GM19438 (cell line): ENCODE measurements at regions not wholly inside any gene's neighbourhood (a gene's known extent, or its start where the extent isn't known, plus 50 kb on each side); places are given as distances from the start of the nearest gene placed in this dataset.
"Not testable (repeated sequence)": the region's sequence is repeated elsewhere in the genome, so short reads cannot be mapped to it uniquely, and the experiment has no call there.

Experiments
- ATAC-seq: cut with Tn5 transposase; IDR thresholded peaks from one replicate; pipeline ENCODE4 v1.9.1; 2021; ENCODE audit warnings: low read depth; ENCODE audit not compliant: unreplicated experiment

DNA sequence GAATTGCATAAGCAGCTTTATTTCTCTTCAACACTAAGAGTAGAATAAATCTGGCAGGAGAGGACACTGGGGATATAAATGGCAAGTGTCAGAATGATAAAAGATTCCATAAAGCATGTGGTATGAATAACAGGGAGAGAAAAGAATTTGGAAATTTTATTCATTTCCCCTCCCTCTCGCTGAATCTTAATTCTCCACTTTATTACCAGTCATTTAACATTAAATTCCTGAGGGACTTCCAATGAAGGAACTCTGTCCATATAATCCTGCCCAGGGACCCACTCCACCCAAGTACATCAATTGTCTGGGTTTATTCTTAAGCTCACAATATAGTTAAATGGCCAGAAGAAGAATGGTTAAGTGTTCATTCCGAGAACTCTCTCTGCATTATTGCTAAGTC is 197.7 kb upstream of the MGAT5 start:
- ATAC-seq: no peak

DNA sequence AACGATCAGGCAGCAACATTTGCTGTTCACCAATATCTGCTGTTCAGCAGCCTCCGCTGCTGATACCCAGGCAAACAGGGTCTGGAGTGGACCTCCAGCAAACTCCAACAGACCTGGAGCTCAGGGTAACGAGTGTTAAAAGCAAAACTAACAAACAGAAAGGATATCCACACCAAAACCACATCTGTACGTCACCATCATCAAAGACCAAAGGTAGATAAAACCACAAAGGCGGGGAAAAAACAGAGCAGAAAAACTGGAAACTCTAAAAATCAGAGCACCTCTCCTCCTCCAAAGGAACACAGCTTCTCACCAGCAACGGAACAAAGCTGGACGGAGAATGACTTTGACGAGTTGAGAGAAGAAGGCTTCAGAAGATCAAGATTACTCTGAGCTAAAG is 192.8 kb upstream of the MGAT5 start:
- ATAC-seq: not testable (repeated sequence)

DNA sequence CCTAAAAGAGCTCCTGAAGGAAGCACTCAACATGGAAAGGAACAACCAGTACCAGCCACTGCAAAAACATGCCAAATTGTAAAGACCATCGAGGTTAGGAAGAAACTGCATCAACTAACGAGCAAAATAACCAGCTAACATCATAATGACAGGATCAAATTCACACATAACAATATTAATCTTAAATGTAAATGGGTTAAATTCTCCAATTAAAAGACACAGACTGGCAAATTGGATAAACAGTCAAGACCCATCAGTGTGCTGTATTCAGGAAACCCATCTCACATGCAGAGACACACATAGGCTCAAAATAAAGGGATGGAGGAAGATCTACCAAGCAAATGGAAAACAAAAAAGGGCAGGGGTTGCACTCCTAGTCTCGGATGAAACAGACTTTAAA is 191.6 kb upstream of the MGAT5 start:
- not testable (repeated sequence) for ATAC-seq

DNA sequence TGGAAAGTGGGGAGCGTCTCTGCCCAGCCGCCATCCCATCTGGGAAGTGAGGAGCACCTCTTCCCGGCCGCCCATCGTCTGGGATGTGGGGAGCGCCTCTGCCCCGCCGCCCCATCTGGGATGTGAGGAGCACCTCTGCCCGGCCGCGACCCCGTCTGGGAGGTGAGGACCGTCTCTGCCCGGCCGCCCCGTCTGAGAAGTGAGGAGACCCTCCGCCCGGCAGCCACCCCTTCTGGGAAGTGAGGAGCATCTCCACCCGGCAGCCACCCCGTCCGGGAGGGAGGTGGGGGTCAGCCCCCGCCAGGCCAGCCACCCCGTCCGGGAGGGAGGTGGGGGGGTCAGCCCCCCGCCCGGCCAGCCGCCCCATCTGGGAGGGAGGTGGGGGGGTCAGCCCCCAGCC is 190.0 kb upstream of the MGAT5 start:
- not testable (repeated sequence) for ATAC-seq

DNA sequence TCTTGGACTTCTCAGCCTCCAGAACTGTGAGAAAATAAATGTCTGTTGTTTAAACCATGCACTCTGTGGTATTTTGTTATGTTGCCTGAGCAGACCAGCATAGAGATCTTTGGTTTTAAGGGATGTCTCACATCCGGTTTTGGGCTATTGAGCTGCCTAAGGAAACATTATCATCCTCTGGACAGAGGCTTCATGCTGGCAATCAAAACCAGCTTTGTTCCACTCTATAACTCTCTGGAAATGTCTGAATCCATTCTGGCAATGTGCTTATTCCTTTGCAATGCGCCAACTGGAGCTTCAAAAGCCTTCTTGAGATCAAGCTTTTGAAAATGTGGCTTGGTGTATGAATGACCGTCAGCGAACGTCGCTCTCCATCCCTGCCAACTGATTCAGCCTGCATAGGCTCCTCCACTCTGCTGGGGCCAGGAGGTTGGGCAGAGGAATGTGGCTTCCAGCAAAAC is 183.6 kb upstream of the MGAT5 start:
- no peak for ATAC-seq

DNA sequence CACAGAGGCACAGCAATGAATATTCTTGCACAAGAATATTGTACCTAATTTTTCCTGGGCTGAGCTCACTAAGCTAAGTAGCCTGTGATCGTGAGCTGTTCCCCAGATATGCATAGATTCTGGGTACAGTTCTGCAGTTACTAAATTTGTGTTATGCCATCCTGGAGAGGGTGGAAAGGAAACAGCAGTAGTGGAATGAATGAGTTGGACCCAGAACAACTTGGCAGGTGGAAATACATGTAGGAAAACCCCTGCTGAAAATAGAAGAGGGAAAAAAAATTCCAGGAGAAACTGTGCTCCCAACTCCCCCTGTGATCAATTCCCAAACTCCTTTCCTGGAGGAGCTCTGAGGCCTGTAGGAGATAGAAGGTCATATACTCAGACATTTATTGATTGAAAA is 181.5 kb upstream of the MGAT5 start:
- no peak for ATAC-seq

DNA sequence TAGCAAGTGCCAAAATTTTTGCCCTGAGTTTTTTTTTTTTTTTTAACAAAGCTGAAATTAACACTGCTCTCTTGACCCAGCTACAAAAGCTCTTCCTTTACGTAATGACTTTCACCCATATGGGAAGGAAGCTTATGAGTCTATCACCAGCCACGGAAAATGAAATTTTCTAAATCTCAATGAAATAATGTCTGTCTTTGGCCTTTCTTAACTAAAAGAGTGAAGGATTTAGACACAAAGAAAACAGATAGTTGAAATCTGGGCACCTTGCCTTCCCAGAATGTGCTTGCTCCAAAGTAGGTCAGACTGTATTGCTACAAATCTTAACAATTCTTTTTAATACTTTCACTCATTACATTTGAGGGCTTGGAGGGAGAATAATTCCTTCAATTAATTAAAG is 180.8 kb upstream of the MGAT5 start:
- ATAC-seq: no peak

DNA sequence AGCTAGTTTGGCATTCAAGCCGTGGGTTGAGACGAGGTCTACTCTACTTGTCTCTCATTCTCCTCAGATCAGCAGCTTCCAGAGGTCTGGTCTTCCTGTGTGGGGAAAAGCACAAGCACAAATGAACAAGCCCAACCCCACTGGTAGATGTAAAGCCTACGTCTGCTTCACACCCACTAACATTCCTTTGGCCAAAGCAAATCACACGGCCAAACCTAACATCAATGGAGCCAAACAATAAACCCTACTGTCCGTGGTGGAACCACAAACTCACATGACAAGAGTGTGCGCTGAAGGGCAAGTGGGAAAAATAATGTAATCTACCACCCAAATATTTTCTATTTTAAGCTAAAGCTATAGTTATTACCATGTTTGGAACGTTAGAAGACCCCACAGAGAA is 179.3 kb upstream of the MGAT5 start:
- ATAC-seq: no peak

DNA sequence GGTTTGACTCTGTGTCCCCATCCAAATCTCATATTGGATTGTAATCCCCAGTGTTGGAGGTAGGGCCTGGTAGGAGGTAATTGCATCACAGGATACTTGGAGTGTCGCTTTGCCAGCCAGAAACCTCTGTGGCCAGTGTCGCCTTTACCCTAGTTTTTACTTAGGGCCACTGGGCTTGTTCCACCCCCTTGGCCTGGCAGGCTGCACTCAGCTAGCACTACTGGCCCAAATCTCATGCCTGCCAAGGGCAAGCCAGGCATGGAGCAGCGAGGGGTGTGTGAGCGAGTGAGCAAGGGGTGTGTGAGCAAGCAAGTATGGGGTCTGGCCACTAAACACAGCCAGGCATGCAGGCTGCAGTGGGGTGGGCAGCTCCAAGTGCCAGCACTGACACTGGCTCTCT is 178.7 kb upstream of the MGAT5 start:
- ATAC-seq: no peak

DNA sequence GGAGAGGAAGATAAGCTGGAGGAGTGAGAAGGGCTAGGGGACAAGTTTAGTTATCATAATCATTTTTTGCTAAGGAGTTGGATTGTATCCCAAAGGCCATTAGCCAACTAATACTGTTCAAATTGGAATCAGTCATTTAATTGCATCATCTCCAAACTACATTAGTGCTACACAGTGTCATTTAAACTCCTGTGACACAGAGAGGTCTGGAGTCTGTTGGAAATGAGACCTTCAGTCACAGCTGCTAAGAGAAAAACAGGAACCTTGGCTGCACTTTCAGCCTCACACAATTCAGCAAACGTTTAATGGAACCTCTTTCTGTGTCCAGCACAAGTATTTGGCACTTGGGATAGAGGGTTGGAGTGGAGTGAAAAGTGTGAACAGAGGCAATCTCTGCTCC is 175.5 kb upstream of the MGAT5 start:
- ATAC-seq: no peak

DNA sequence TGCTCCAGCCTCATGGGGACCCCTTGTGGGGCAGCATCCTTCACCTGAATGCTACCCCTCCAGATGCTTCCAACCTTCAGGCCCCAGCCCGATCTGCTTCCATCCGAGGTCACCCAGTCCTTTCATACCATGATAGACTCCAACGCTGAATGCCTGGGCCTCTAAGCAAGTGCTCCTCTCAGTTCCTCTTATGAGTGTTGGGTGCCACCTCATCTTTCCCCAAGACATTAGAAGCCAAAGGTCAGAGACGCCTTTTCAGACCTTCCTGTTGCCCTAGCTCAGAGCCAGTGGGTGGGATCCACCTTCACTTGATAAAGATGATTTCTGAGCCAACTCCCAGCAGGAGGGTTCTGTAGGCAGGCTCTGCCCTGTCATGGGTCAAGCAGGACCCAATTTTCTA is 174.5 kb upstream of the MGAT5 start:
- peak; percentile 90 for ATAC-seq

DNA sequence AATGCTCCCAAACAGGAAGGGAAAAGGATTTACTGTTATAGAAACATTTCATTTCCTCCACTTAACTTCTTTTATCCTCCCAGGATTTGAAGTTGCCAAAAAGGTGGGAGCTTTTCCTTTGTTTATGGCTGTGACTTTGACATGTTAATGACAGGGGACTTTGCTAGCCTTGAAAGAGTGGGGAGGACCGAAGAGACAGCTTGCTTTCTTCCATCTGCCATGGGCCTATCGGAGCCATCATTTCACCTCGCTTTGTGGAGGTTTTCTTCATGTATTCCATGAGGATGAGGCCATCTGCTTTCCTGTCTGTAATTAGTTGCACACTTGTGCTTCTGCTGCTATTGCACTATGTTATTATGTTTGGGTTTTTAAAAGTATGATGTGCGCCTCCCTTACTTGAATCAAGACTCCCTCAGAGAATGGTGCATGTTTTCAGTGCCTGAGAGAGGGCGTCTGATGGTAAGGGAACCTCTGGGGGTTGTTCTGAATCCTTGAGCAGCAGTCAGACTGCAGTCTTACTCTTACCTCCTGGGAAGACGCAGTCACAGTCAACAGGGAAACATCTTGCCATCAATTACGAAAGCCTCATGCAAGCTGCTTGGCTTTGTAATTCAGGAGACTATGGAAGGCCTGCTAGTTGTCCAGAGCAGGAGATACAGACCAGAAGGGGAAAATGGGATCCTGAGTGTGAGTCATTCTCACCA is 173.3 kb upstream of the MGAT5 start:
- no peak for ATAC-seq

DNA sequence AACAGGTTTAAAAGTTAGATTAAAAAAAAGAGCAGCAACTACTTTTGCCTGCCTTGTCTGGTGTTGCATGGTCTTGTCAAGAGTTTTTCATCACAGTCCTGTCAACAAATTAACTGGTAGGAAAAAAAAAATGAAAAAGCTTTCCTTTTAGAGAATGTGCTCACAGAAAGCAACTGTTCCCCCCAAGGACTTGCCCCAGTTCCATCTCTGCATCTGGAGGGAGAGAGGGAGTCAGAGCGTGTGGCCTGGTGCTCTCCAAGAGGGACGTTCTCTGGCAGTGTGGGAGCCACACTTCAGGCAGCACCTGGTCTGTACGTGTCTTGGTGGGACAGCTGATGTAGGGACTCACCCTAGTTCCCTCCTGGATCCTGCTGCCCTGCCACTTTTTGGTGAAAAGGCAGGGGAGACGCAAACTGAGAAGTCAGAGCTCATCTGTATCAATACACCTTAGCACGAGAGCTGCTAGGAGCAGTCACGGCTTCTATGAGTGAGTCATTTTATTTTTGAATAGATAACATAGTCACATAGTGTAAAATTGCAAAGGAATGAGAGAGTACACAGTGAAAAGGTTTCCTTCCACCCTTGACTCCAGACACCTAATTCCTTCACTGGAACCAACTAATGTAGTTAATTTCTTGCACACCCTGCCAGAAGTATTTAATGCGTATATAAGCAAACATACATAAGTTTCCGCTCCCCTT is 172.5 kb upstream of the MGAT5 start:
- ATAC-seq: no peak

DNA sequence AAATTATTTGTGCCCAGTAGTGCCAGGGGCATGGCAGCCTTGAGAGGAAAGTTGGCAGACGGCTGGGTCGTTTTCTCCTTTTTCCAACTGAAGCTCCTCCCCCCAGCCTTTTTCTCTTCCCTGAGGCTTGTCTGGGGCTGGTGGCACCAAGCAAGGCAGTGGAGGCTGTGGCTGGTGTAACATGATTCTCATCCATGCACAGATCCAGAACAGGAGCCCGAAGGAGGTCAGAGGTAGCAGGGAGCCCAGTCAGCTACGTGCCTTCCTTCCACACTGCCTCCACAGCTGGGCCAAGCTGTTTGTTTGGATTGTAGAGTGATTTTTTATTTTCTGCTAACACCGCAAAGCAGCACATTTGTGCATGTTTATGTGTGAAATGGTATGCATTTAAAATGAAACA is 170.3 kb upstream of the MGAT5 start:
- ATAC-seq: no peak

DNA sequence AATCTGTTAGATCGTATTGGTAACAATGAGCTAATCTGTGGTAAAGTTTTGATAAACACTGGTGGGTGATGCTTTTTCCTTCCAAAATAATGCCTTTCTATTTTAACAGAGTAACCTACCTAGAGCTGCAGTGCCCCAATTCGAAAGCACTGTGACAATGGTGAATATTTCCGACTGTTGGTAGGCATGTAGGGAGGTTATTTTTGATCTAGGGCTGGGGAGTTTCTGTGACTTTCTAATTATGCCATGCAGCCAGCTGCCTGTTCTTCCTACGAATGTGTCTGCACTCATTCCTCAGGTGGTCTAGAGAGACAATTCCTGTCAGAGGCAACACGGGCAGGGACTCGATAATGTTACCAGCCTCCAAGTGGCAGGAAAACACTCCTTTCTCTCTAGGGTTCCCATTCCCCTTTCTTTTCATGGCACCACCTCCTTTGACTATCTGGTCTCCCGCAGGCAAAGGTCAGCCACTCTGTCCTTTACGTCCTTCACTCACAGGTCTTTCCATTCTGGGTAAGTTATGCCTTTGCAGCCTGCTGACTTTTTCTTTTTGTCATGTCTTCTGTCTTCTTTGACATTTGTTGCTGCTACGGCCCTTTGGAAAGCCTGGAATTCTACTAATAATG is 167.2 kb upstream of the MGAT5 start:
- no peak for ATAC-seq

DNA sequence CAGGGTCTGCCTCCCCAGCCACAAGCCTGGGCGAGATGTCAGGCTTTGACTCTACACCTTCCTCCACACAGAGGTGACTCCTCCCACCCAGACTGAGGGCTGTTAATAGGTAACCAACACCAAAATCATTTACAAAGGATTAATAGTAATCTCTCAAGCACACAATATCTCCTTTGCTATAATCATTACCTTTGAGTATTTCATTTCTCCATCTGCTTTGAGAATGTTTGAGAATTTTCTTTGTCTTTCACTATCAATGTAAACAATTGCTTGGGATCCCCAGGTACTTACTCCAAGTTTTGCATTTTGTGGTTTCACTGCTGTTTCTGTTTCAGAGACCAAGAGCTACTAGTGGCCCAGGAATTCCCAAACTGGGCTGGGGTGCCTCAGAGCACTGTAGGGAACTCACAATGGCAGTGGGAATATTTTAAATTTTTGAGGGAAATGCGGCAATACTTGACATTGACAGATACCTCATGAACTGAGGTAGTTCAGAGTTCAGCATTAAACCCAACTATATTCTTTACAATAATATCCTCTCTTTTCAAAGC is 166.4 kb upstream of the MGAT5 start:
- peak; percentile 91 for ATAC-seq

DNA sequence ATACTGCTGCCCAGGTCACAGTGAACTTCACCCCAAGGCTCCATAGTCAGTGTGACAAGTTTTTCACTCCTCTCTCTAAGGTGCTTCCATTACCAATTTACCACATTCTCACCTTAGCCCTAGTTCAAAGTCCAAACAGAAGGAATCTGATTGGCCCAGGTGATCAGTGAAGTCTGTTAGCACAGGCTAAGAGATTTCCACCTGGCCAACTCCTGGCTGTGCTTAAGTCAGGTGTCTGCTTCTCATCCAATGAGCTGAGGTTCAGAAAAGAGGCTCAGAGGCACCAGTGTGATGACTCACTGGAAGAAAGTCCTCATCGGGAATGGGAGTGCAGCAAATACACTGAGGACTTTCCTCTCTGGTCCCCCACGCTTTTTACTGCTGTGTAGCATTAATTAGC is 164.4 kb upstream of the MGAT5 start:
- ATAC-seq: no peak

DNA sequence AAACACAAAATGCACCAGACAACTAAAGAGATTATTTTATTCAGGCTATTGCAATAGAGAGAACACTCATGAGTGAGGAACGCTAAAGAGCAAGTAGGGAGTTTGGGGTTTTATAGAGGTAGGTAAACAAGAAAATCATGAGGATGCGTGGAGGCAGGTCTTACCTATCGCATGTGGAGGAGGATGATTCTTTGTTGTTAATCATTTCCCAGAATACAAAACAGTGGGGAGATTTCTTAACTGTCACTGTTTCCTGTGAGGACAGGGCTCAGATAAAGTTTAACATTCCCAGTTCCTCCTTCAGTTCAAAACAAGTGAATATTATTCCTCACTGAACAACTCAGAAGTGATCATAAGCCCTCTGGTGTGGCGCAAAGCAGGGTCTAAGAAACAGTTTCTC is 156.1 kb upstream of the MGAT5 start:
- ATAC-seq: peak; percentile 67

DNA sequence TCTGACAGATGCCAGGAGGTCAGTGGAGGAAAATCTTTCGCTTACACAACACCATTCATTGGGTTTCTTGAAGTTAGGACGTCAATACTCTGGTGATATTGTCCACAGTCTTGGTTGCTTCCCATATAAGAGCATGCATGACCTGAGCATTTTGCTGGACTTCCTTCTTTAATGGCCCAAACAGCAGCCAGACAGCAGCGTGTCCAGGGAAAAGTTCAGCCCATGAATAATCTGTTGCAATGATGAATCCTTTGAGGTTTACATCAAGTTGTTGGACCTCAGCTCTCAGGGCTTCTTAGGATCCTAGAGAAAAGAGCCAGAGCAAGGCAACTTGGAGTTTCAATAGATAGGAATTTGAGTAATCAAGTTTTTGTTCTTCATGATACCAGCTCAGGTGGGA is 155.6 kb upstream of the MGAT5 start:
- no peak for ATAC-seq

DNA sequence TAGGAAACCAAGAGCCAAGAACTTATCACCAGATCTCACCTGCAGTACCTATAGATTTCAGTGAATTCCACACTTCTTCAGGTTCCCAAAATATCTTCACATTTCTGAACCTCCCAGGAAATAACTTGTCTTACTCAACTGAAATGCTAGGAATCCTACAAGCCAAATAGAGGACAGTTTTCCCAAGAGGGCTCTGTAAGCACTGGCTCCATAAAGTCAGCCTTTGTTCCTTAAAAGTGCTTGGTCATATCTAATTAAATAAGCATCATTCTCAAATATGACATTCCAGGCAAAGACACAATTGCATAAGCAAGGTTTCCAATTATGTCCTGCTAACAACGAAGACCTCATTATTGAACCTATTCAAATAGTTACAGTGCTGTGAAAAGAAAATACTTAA is 154.6 kb upstream of the MGAT5 start:
- ATAC-seq: no peak

DNA sequence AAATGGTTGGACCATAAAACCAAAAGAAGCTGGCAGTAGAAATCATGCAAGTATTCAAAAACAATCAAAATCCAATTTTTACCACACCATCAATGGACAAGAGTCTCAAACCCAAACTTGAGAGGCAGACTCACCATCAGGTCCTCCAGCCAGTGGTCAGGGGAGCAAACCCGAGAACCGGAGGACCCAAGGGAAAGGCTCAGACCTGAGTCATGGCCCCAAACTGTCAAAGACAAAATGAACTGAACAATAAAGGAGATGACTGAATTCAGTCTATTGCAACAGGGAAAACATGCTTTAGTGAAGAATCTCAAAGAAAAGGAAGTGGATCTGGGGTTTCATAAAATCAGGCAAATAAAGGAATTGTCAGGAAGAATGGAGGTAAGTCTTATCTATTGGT is 150.7 kb upstream of the MGAT5 start:
- ATAC-seq: no peak

DNA sequence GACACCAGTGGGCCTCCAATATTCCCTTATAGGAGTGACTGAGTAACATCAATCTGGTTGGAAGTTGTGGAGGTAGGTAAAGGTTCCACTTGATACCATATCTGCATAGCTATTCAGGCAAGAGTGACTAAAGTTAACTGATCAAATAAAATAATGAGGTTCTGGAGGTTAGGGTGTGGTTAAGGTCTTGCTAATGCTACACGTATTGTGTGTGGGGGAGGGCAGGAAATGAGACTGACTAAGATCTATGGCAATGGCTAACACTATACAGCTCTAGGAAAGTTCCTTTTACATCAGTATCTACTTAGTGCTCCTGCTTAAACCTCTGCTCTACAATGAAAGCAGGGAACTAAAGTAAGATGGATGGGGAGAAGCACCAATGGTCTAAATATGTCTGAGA is 149.1 kb upstream of the MGAT5 start:
- no peak for ATAC-seq
